CD4-positive, CD25-positive, alpha-beta regulatory T cell (primary cell): ENCODE measurements at regions not wholly inside any gene's neighbourhood (a gene's known extent, or its start where the extent isn't known, plus 50 kb on each side); places are given as distances from the start of the nearest gene placed in this dataset.
"Not testable (repeated sequence)": the region's sequence is repeated elsewhere in the genome, so short reads cannot be mapped to it uniquely, and the experiment has no call there.

Experiments
- ATAC-seq, 2 donors: fragments of 150-1000 bp; cut with Tn5 transposase; one replicate each; pipeline ENCODE4 v1.10.0; 2021; ENCODE audit warnings: low read depth in 2 of 2, moderate number of reproducible peaks in 2 of 2, moderate library complexity in 1 of 2
- DNase-seq, 3 donors: peaks; one replicate each; pipeline versions ENCODE4 v3.0.0 to v3.0.0-alpha.2; 2012 to 2022; ENCODE audit warnings: mixed read lengths in 1 of 3
- H3K27ac ChIP-seq: one replicate; pipeline ENCODE4 v1.7.0; 2013; ENCODE audit warnings: mild to moderate bottlenecking, low read length; ENCODE audit not compliant: insufficient read depth, poor library complexity, severe bottlenecking
- H3K27me3 ChIP-seq: one replicate; pipeline ENCODE4 v1.7.0; 2013; ENCODE audit warnings: low read length; ENCODE audit not compliant: control insufficient read depth, insufficient read depth
- H3K36me3 ChIP-seq: one replicate; pipeline ENCODE4 v1.7.0; 2013; ENCODE audit warnings: mild to moderate bottlenecking, low read length, moderate library complexity; ENCODE audit not compliant: control insufficient read depth, insufficient read depth
- H3K4me1 ChIP-seq: 2 replicates; pipeline ENCODE4 v1.7.0; 2013; ENCODE audit warnings: mild to moderate bottlenecking, low read length; ENCODE audit not compliant: insufficient read depth, control insufficient read depth, poor library complexity, severe bottlenecking
- H3K4me3 ChIP-seq: one replicate; pipeline ENCODE4 v1.7.0; 2013; ENCODE audit warnings: low read depth, mild to moderate bottlenecking, low read length, moderate library complexity
- H3K9me3 ChIP-seq, 2 experiments: 1 replicate in 1 of 2; 2 replicates in 1 of 2; pipeline ENCODE4 v1.7.0; 2013; ENCODE audit warnings: low read length in 2 of 2, mild to moderate bottlenecking in 1 of 2, moderate library complexity in 1 of 2; ENCODE audit not compliant: control insufficient read depth in 2 of 2
- H3K27ac Mint-ChIP-seq, 3 donors: one replicate each; pipeline ENCODE4 v1.8.0; 2020 to 2022; ENCODE audit warnings: mild to moderate bottlenecking in 3 of 3, mixed read lengths in 3 of 3, moderate library complexity in 2 of 3
- H3K27me3 Mint-ChIP-seq: one replicate; pipeline ENCODE4 v1.8.0; 2022; ENCODE audit warnings: mild to moderate bottlenecking, mixed read lengths
- H3K36me3 Mint-ChIP-seq: one replicate; pipeline ENCODE4 v1.8.0; 2020; ENCODE audit warnings: mixed read lengths
- H3K4me1 Mint-ChIP-seq, 4 donors: one replicate each; pipeline ENCODE4 v1.8.0; 2020 to 2022; ENCODE audit warnings: mixed read lengths in 4 of 4, mild to moderate bottlenecking in 1 of 4
- H3K4me3 Mint-ChIP-seq, 4 donors: one replicate each; pipeline ENCODE4 v1.8.0; 2020 to 2022; ENCODE audit warnings: mild to moderate bottlenecking in 4 of 4, mixed read lengths in 4 of 4, moderate library complexity in 3 of 4
- H3K9me3 Mint-ChIP-seq, 7 donors: one replicate each; pipeline ENCODE4 v1.8.0; 2020 to 2022; ENCODE audit warnings: mixed read lengths in 7 of 7, mild to moderate bottlenecking in 3 of 7, moderate library complexity in 2 of 7

DNA sequence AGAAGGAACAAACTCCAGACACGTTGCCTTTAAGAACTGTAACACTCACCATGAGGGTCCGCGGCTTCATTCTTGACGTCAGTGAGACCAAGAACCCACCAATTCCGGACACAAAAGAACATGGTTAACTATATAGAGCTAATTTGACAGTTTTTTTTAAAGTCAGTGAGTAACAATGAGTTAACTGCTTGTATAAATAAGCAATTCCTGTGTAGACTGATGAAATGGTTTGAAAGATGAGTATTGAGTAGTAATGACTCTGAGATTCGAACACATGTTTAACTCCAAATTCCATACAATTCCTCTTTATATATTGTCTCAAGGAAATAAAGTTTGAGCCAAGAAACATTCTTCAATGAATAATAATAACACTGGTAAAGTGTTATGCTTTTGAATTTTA is 478.0 kb downstream of the MMUT start:
- ATAC-seq (no peak), DNase-seq (no peak)
- Histone ChIP-seq H3K4me1 (no peaks in the 10 kb centered on the region), H3K27me3 (no peaks in the 10 kb centered on the region), H3K9me3 (peaks cover 4 to 5% of the 10 kb centered on the region in 2 experiments), H3K4me3 (no peak overlapping the region), H3K36me3 (no peaks in the 10 kb centered on the region), H3K27ac (no peak overlapping the region)
- peaks cover 2 to 24% (median 7%) of the 10 kb centered on the region in 7 donors for H3K9me3 Mint-ChIP-seq
- no peaks in the 10 kb centered on the region for H3K27me3 Mint-ChIP-seq
- H3K27ac Mint-ChIP-seq, result no peak overlapping the region
- H3K36me3 Mint-ChIP-seq, result no peaks in the 10 kb centered on the region
- H3K4me1 Mint-ChIP-seq, result no peaks in the 10 kb centered on the region
- no peak overlapping the region for H3K4me3 Mint-ChIP-seq

DNA sequence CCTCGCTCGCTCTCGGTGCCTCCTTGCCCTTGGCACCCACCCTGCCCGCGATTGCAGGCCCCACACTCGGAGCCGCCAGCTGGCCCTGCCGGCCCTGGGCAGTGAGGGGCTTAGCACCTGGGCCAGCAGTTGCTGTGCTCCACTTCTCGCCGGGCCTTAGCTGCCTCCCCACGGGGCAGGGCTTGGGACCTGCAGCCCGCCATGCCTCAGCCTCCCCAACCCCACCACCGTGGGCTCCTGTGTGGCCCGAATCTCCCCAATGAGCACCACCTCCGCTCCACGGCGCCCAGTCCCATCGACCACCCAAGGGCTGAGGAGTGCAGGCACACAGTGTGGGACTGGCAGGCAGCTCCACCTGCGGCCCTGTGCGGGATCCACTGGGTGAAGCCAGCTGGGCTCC is 479.1 kb downstream of the MMUT start:
- not testable (repeated sequence) for DNase-seq, ATAC-seq
- peaks cover 2 to 21% (median 6%) of the 10 kb centered on the region in 7 donors for H3K9me3 Mint-ChIP-seq

DNA sequence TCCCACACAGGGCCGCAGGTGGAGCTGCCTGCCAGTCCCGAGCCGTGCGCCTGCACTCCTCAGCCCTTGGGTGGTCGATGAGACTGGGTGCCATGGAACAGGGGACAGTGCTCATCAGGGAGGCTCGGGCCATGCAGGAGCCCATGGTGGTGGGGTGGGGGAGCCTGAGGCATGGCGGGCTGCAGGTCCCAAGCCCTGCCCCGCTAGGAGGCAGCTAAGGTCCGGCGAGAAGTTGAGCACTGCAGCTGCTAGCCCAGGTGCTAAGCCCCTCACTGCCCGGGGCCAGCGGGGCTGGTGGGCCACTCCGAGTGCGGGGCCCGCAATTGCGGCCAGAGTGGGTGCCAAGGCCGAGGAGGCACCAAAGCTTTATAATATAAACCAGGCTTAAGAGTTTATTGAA is 479.7 kb downstream of the MMUT start:
- ATAC-seq (no peak), DNase-seq (no peak)
- no peaks in the 10 kb centered on the region for H3K4me1 ChIP-seq
- peaks cover 0 to 20% (median 2%) of the 10 kb centered on the region in 7 donors for H3K9me3 Mint-ChIP-seq
- no peaks in the 10 kb centered on the region for H3K4me1 Mint-ChIP-seq
- no peaks in the 10 kb centered on the region for H3K36me3 Mint-ChIP-seq
- no peak overlapping the region for H3K27ac Mint-ChIP-seq
- no peaks in the 10 kb centered on the region for H3K36me3 ChIP-seq
- no peaks in the 10 kb centered on the region for H3K27me3 ChIP-seq
- H3K4me3 Mint-ChIP-seq, result no peak overlapping the region
- no peak overlapping the region for H3K27ac ChIP-seq
- no peak overlapping the region for H3K4me3 ChIP-seq
- peaks cover 4% of the 10 kb centered on the region for H3K27me3 Mint-ChIP-seq
- H3K9me3 ChIP-seq, result peaks cover 4 to 9% of the 10 kb centered on the region in 2 experiments

More for the DNA sequence above, 479.1 kb downstream of the MMUT start:
- H3K27ac ChIP-seq, H3K27ac Mint-ChIP-seq, H3K4me1 Mint-ChIP-seq, H3K27me3 Mint-ChIP-seq, H3K36me3 Mint-ChIP-seq, H3K4me3 Mint-ChIP-seq, H3K27me3 ChIP-seq, H3K9me3 ChIP-seq, H3K4me1 ChIP-seq, H3K4me3 ChIP-seq, H3K36me3 ChIP-seq: not testable (repeated sequence)

DNA sequence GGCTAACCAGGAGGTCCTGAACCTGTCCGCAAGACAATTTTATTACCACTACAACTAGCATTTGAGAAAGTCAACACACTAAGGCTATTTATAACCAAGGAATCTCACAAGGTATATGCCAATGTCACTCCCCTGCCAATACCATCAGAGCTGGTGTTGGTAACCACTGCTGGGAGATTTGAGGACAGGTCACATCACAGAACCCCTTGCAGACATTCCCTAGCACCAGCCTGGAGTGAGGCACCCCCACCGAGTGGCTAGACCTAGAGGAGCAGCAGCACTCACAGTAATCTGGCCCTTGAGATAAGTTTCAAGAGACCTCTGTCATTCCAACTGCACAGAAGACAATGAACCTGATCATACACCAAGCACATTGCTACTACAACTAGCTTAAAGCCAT is 483.2 kb downstream of the MMUT start:
- Histone ChIP-seq H3K9me3 (peaks cover under 1 to 6% of the 10 kb centered on the region in 2 experiments), H3K4me3 (no peak overlapping the region), H3K27ac (no peak overlapping the region), H3K27me3 (no peaks in the 10 kb centered on the region), H3K4me1 (no peaks in the 10 kb centered on the region), H3K36me3 (no peaks in the 10 kb centered on the region)
- DNase-seq (no peak), ATAC-seq (no peak)
- Mint-ChIP-seq H3K9me3 (peaks cover 0 to 8% (median 3%) of the 10 kb centered on the region in 7 donors), H3K36me3 (no peaks in the 10 kb centered on the region), H3K4me3 (no peak overlapping the region), H3K27me3 (peaks cover 4% of the 10 kb centered on the region), H3K4me1 (no peaks in the 10 kb centered on the region), H3K27ac (no peak overlapping the region)

DNA sequence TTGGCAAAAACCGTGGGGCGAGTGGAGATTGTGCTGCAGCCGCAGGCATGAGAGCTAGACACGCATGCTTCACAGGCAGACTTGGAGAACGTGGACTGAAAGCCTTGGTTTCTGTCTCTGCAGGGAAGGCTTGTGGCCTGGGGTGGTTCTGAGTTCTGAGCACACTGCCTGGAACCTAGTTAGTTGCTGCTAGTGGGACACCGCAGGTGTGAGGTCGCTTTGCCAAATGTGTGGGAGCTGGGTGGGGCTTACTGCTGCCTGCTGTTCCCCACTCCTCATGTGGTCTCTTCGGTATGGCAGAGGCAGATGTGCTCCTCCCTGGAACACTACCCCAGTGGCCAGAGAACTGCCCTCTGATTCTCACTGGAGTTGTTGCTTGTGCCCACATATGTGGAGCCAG is 484.0 kb downstream of the MMUT start:
- DNase-seq (no peak), ATAC-seq (no peak)
- peaks cover 0 to 6% (median 3%) of the 10 kb centered on the region in 7 donors for H3K9me3 Mint-ChIP-seq
- H3K36me3 ChIP-seq, result no peaks in the 10 kb centered on the region
- no peak overlapping the region for H3K4me3 ChIP-seq
- no peaks in the 10 kb centered on the region for H3K4me1 ChIP-seq
- H3K27ac ChIP-seq, result no peak overlapping the region
- H3K27me3 Mint-ChIP-seq, result peaks cover 4% of the 10 kb centered on the region
- H3K4me1 Mint-ChIP-seq, result no peaks in the 10 kb centered on the region
- no peak overlapping the region for H3K4me3 Mint-ChIP-seq
- no peaks in the 10 kb centered on the region for H3K27me3 ChIP-seq
- H3K36me3 Mint-ChIP-seq, result no peaks in the 10 kb centered on the region
- H3K9me3 ChIP-seq, result peaks cover 0 to 6% of the 10 kb centered on the region in 2 experiments
- no peak overlapping the region for H3K27ac Mint-ChIP-seq

DNA sequence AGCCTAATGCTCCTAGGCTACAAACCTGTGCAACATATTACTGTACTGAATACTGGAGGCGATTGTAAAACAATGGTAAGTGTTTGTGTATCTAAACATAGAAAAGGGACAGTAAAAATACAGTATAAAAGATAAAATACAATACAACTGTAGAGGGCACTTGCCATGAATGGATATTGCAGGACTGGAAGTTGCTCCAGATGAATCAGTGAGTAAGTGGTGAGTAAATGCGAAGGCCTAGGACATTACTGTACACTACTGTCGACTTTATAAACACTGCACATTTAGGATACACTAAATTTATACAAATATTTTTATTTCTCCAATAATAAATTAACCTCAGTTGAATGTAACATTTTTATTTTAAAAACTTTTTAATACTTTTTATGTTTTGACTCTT is 485.0 kb downstream of the MMUT start:
- no peaks in the 10 kb centered on the region for H3K4me1 ChIP-seq
- no peak overlapping the region for H3K27ac ChIP-seq
- ATAC-seq (no peak), DNase-seq (no peak)
- H3K36me3 ChIP-seq, result no peaks in the 10 kb centered on the region
- H3K4me3 ChIP-seq, result no peak overlapping the region
- Mint-ChIP-seq H3K4me3 (no peak overlapping the region), H3K27ac (no peak overlapping the region), H3K27me3 (peaks cover 4% of the 10 kb centered on the region), H3K36me3 (no peaks in the 10 kb centered on the region), H3K9me3 (peaks cover 0 to 6% (median 3%) of the 10 kb centered on the region in 7 donors), H3K4me1 (no peaks in the 10 kb centered on the region)
- H3K27me3 ChIP-seq, result no peaks in the 10 kb centered on the region
- H3K9me3 ChIP-seq, result peaks cover 0 to 6% of the 10 kb centered on the region in 2 experiments

DNA sequence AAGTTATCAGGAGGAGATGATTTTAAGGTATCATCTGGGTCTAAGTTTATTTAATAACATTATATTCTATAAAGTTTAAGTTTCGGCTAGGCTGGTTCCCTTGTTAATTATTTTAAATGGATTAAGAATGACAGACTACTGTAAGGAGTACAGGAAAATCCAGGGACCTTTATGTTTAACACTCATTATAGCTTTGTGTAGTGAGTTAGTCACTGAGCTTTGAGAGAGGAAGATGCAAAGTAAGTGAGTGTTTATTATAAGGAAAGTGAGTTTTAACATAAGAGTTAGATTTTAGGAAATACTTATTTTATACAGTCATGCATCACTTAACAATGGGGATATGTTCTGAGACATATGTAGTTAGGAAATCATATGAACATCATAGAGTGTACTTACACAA is 485.5 kb downstream of the MMUT start:
- Mint-ChIP-seq H3K4me3 (no peak overlapping the region), H3K9me3 (peaks cover under 1 to 6% (median 2%) of the 10 kb centered on the region in 7 donors), H3K27ac (no peak overlapping the region), H3K36me3 (no peaks in the 10 kb centered on the region), H3K4me1 (no peaks in the 10 kb centered on the region), H3K27me3 (peaks cover 4% of the 10 kb centered on the region)
- Histone ChIP-seq H3K4me1 (no peaks in the 10 kb centered on the region), H3K4me3 (no peak overlapping the region), H3K36me3 (no peaks in the 10 kb centered on the region), H3K27ac (no peak overlapping the region), H3K27me3 (no peaks in the 10 kb centered on the region), H3K9me3 (peaks cover 0 to 6% of the 10 kb centered on the region in 2 experiments)
- no peak for ATAC-seq
- DNase-seq, result no peak

DNA sequence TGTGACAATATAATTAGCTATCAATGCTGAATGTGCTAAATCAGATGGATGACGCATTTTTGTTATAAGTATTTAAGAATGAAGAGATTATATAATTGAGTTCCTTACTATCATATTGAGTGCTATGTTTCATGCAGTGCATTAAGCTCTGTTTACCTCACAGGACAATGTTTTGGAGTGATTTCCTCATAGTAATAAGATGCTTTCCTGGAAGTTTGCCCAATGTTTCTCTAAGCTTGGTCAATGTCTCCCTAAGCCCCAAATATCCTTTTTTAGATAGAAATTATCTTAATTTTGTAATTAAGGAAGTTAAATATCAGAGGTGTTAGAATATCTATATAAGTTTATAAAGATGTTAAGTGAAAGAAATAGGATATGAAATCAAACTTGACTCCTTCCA is 489.6 kb downstream of the MMUT start:
- no peak overlapping the region for H3K27ac ChIP-seq
- no peaks in the 10 kb centered on the region for H3K4me1 Mint-ChIP-seq
- H3K4me3 ChIP-seq, result no peak overlapping the region
- H3K27me3 Mint-ChIP-seq, result no peaks in the 10 kb centered on the region
- H3K4me1 ChIP-seq, result no peaks in the 10 kb centered on the region
- no peak overlapping the region for H3K27ac Mint-ChIP-seq
- no peaks in the 10 kb centered on the region for H3K9me3 ChIP-seq
- DNase-seq (no peak), ATAC-seq (no peak)
- H3K9me3 Mint-ChIP-seq, result peaks cover 0 to 9% (median 3%) of the 10 kb centered on the region in 7 donors
- H3K4me3 Mint-ChIP-seq, result no peak overlapping the region
- H3K36me3 Mint-ChIP-seq, result no peaks in the 10 kb centered on the region
- H3K36me3 ChIP-seq, result no peaks in the 10 kb centered on the region
- no peaks in the 10 kb centered on the region for H3K27me3 ChIP-seq
